ENCODE measurements at regions not wholly inside any gene's neighbourhood (a gene's known extent, or its start where the extent isn't known, plus 50 kb on each side); places are given as distances from the start of the nearest gene placed in this dataset.

DNA sequence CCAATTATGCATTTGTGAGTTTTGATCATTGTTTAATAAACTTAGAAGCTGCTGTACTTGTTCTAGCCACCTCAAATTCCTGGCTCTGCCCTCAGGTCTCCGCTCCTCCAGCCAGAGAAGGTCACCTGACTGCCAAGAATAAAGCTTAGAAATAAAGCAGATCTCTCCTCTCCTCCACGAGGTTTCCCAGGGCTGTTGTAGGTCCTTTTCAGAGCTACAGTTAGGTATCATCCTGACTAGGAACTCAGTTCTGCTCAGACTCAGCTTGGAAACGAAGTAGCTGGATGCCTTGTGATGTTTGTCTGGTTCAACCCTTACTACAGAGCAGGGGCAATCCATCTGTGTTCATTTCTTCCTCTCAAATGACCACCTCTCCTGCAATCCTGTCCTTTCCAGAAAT, 79.1 kb upstream of the RAPGEF2 start:
- TF ChIP-seq, protein P1, sequence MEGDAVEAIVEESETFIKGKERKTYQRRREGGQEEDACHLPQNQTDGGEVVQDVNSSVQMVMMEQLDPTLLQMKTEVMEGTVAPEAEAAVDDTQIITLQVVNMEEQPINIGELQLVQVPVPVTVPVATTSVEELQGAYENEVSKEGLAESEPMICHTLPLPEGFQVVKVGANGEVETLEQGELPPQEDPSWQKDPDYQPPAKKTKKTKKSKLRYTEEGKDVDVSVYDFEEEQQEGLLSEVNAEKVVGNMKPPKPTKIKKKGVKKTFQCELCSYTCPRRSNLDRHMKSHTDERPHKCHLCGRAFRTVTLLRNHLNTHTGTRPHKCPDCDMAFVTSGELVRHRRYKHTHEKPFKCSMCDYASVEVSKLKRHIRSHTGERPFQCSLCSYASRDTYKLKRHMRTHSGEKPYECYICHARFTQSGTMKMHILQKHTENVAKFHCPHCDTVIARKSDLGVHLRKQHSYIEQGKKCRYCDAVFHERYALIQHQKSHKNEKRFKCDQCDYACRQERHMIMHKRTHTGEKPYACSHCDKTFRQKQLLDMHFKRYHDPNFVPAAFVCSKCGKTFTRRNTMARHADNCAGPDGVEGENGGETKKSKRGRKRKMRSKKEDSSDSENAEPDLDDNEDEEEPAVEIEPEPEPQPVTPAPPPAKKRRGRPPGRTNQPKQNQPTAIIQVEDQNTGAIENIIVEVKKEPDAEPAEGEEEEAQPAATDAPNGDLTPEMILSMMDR (IDR thresholded peaks at IDR 0.05) = no peak
- TF ChIP-seq POLR2A (IDR thresholded peaks at IDR 0.05) = no peak

Measured in body of pancreas (tissue), 4 donors.